ENCODE measurements at regions not wholly inside any gene's neighbourhood (a gene's known extent, or its start where the extent isn't known, plus 50 kb on each side); places are given as distances from the start of the nearest gene placed in this dataset.

GRCh38 chr11:114794048-114794684 lies 115.8 kb downstream of the NXPE2 start:
- no TSS peak for BruUV-seq (replicated peaks)
- Histone ChIP-seq H3K36me3 (ENCODE audit: control insufficient read depth in 2 of 2, insufficient read depth in 2 of 2, low read length in 1 of 2) (no peaks in the 10 kb centered on the region), H3K4me2 (ENCODE audit: control insufficient read depth, insufficient read depth) (no peak overlapping the region), H3K27ac (ENCODE audit: control insufficient read depth, insufficient read depth) (no peak overlapping the region), H3K9me3 (replicated peaks; ENCODE audit: control insufficient read depth, insufficient read depth, low read length) (no peaks in the 10 kb centered on the region), H3K4me3 (no peak overlapping the region), H2AFZ (ENCODE audit: control insufficient read depth, low read depth, low read length) (no peak overlapping the region), H3K27me3 (replicated peaks in 1 of 2; ENCODE audit: control insufficient read depth in 2 of 2, insufficient read depth in 2 of 2, low read length in 1 of 2) (no peaks in the 10 kb centered on the region; a peak in 1 of 4 replicates), H3K9ac (ENCODE audit: control insufficient read depth, insufficient read depth, low read length) (no peak overlapping the region), H3K4me1 (ENCODE audit: control insufficient read depth, insufficient read depth, low read length) (no peaks in the 10 kb centered on the region), H4K20me1 (ENCODE audit: control insufficient read depth, insufficient read depth) (no peaks in the 10 kb centered on the region), H3K79me2 (ENCODE audit: control insufficient read depth, insufficient read depth, low read length) (no peaks in the 10 kb centered on the region)
- ChIA-PET SMC1A (ENCODE audit: uncharacterized antibody, unreplicated experiment) (no interaction called here), RAD21 (ENCODE audit: unreplicated experiment) (no interaction called here), POLR2A (no interaction called here), CTCF (no interaction called here)
- DNase-seq (ENCODE audit: low read depth, low spot score): no peak
- no peak for ATAC-seq
- intact Hi-C loops (cut with micrococcal nuclease; ENCODE audit: unreplicated experiment): no loop called here
- WGBS (ENCODE audit: insufficient coverage, insufficient replicate concordance, low lambda C conversion rate, missing lambda C conversion rate): 0% methylated on average over 3 of the region's 3 CpGs
- in situ Hi-C loops (cut with MboI): no loop called here
- FAIRE-seq: no peak
- TF ChIP-seq SREBF2 (IDR thresholded peaks at IDR 0.05; ENCODE audit: low read length) (no peak), SMC3 (IDR thresholded peaks at IDR 0.05; ENCODE audit: borderline replicate concordance, low read length) (no peak), E2F4 (IDR thresholded peaks at IDR 0.05; ENCODE audit: low read depth, low read length) (no peak), SMAD1 (IDR thresholded peaks at IDR 0.05; ENCODE audit: low read depth, partially characterized antibody) (no peak), HSF1 (IDR thresholded peaks at IDR 0.05; ENCODE audit: low read depth, low read length) (no peak), NRF1 (conservative IDR thresholded peaks at IDR 0.05; ENCODE audit: low read depth, low read length) (no peak), IKZF2 (IDR thresholded peaks at IDR 0.05) (no peak), POU2F2 (IDR thresholded peaks at IDR 0.05; ENCODE audit: borderline replicate concordance, low read depth, low read length) (no peak), RELA (IDR thresholded peaks at IDR 0.05; ENCODE audit: borderline replicate concordance, partially characterized antibody) (no peak), SKIL (IDR thresholded peaks at IDR 0.05; ENCODE audit: low read depth, poor library complexity, severe bottlenecking) (no peak), PRDM15 (CRISPR knock-in tag; IDR thresholded peaks at IDR 0.05) (no peak), PAX8 (IDR thresholded peaks at IDR 0.05) (no peak), PAX5 (IDR thresholded peaks at IDR 0.05; ENCODE audit: borderline replicate concordance, low read depth, low read length) (no peak), MEF2B (IDR thresholded peaks at IDR 0.05; ENCODE audit: partially characterized antibody, poor library complexity, severe bottlenecking) (no peak)

Data from GM12878 (cell line).